ENCODE measurements at regions not wholly inside any gene's neighbourhood (a gene's known extent, or its start where the extent isn't known, plus 50 kb on each side); places are given as distances from the start of the nearest gene placed in this dataset.

GRCh38 chr2:67889056-67889455 is 173.7 kb downstream of the C1D start:
- FAIRE-seq (no peak), DNase-seq (ENCODE audit: low read depth, low spot score) (no peak)
- H3K79me2 ChIP-seq (ENCODE audit: control insufficient read depth, insufficient read depth, low read length): no peaks in the 10 kb centered on the region
- no peaks in the 10 kb centered on the region for H4K20me1 ChIP-seq (ENCODE audit: control insufficient read depth, extremely low read depth, insufficient read depth, low read length)
- H3K4me1 ChIP-seq (ENCODE audit: control insufficient read depth, extremely low read depth, insufficient read depth, low read length): no peaks in the 10 kb centered on the region
- no peak overlapping the region for H3K4me2 ChIP-seq (ENCODE audit: control insufficient read depth, extremely low read depth, insufficient read depth, low read depth, low read length)
- no peak overlapping the region for H3K27ac ChIP-seq (ENCODE audit: control insufficient read depth, insufficient read depth, low read length)
- no peak overlapping the region for H3K4me3 ChIP-seq (ENCODE audit: control insufficient read depth in 2 of 3, extremely low read depth in 1 of 3, insufficient read depth in 2 of 3, low read depth in 1 of 3, low read length in 3 of 3)
- H3K27me3 ChIP-seq (ENCODE audit: control insufficient read depth, extremely low read depth, insufficient read depth, low read length): no peaks in the 10 kb centered on the region
- dilution Hi-C loops (cut with MboI; ENCODE audit: extremely low pct_ligation_motif_present, low sequenced_read_pairs): no loop called here
- no peaks in the 10 kb centered on the region for H3K9me3 ChIP-seq (ENCODE audit: control insufficient read depth, low read depth, low read length)
- H2AFZ ChIP-seq (ENCODE audit: control insufficient read depth, low read length): no peak overlapping the region
- no peaks in the 10 kb centered on the region for H3K9me1 ChIP-seq (ENCODE audit: control insufficient read depth, extremely low read depth, insufficient read depth, low read length)
- TF ChIP-seq EZH2 (IDR thresholded peaks at IDR 0.05; ENCODE audit: low read length) (no peak), CTCF (optimal IDR thresholded peaks at IDR 0.05 in 1 of 3, IDR thresholded peaks at IDR 0.05 in 1 of 3, conservative IDR thresholded peaks at IDR 0.05 in 1 of 3; ENCODE audit: extremely low read depth in 1 of 3, insufficient read depth in 2 of 3, low read length in 3 of 3) (no peak)
- no peaks in the 10 kb centered on the region for H3K36me3 ChIP-seq (ENCODE audit: control insufficient read depth in 2 of 2, extremely low read depth in 1 of 2, insufficient read depth in 2 of 2, low read length in 2 of 2)
- H3K9ac ChIP-seq (ENCODE audit: control insufficient read depth, extremely low read depth, insufficient read depth, low read length): no peak overlapping the region

- FAIRE-seq: no peak
- no peaks in the 10 kb centered on the region for H3K27me3 ChIP-seq (ENCODE audit: control insufficient read depth, extremely low read depth, insufficient read depth, low read length)
- dilution Hi-C loops (cut with MboI; ENCODE audit: extremely low pct_ligation_motif_present, low sequenced_read_pairs): no loop called here
Observed at GRCh38 chr2:67891642-67892041, 171.2 kb downstream of the C1D start.

More at GRCh38 chr2:67891642-67892041, 171.2 kb downstream of the C1D start:
- no peak overlapping the region for H3K27ac ChIP-seq (ENCODE audit: control insufficient read depth, insufficient read depth, low read length)
- no peak overlapping the region for H3K4me3 ChIP-seq (ENCODE audit: control insufficient read depth in 2 of 3, extremely low read depth in 1 of 3, insufficient read depth in 2 of 3, low read depth in 1 of 3, low read length in 3 of 3)
- H2AFZ ChIP-seq (ENCODE audit: control insufficient read depth, low read length): no peak overlapping the region
- no peak for TF ChIP-seq EZH2 (IDR thresholded peaks at IDR 0.05; ENCODE audit: low read length)
- no peak for TF ChIP-seq CTCF (optimal IDR thresholded peaks at IDR 0.05 in 1 of 3, IDR thresholded peaks at IDR 0.05 in 1 of 3, conservative IDR thresholded peaks at IDR 0.05 in 1 of 3; ENCODE audit: extremely low read depth in 1 of 3, insufficient read depth in 2 of 3, low read length in 3 of 3)
- no peak for DNase-seq (ENCODE audit: low read depth, low spot score)
- no peaks in the 10 kb centered on the region for H3K9me3 ChIP-seq (ENCODE audit: control insufficient read depth, low read depth, low read length)
- no peak overlapping the region for H3K4me2 ChIP-seq (ENCODE audit: control insufficient read depth, extremely low read depth, insufficient read depth, low read depth, low read length)
- H4K20me1 ChIP-seq (ENCODE audit: control insufficient read depth, extremely low read depth, insufficient read depth, low read length): no peaks in the 10 kb centered on the region
- H3K4me1 ChIP-seq (ENCODE audit: control insufficient read depth, extremely low read depth, insufficient read depth, low read length): no peaks in the 10 kb centered on the region
- H3K79me2 ChIP-seq (ENCODE audit: control insufficient read depth, insufficient read depth, low read length): no peaks in the 10 kb centered on the region
- H3K9me1 ChIP-seq (ENCODE audit: control insufficient read depth, extremely low read depth, insufficient read depth, low read length): no peaks in the 10 kb centered on the region
- no peak overlapping the region for H3K9ac ChIP-seq (ENCODE audit: control insufficient read depth, extremely low read depth, insufficient read depth, low read length)
- no peaks in the 10 kb centered on the region for H3K36me3 ChIP-seq (ENCODE audit: control insufficient read depth in 2 of 2, extremely low read depth in 1 of 2, insufficient read depth in 2 of 2, low read length in 2 of 2)
